Stomach (tissue), 4 donors: ENCODE measurements at regions not wholly inside any gene's neighbourhood (a gene's known extent, or its start where the extent isn't known, plus 50 kb on each side); places are given as distances from the start of the nearest gene placed in this dataset.

Experiments used
- POLR2A ChIP-seq, 4 donors: fragments of 450-650 bp; IDR thresholded peaks; one replicate each; pipeline ENCODE4 v1.6.1; 2016; ENCODE audit warnings: antibody characterized with exemption in 4 of 4, control low read depth in 2 of 4, mild to moderate bottlenecking in 1 of 4, moderate library complexity in 1 of 4
- POLR2AphosphoS5 ChIP-seq, 3 donors: sonication (generic); formaldehyde crosslinking; IDR thresholded peaks; one replicate each; pipeline ENCODE4 v1.6.1; 2016; ENCODE audit warnings: antibody characterized with exemption in 3 of 3
- TF ChIP-seq, protein P1 (sequence below), 7 experiments: fragments of 450-650 bp in 4 of 7; fragments of 200-600 bp in 3 of 7; sonication (generic) in 3 of 7; IDR thresholded peaks; one replicate each; pipeline ENCODE4 v1.5.1; 2016 to 2019; ENCODE audit warnings: antibody characterized with exemption in 7 of 7, control low read depth in 2 of 7, mild to moderate bottlenecking in 1 of 7

DNA sequence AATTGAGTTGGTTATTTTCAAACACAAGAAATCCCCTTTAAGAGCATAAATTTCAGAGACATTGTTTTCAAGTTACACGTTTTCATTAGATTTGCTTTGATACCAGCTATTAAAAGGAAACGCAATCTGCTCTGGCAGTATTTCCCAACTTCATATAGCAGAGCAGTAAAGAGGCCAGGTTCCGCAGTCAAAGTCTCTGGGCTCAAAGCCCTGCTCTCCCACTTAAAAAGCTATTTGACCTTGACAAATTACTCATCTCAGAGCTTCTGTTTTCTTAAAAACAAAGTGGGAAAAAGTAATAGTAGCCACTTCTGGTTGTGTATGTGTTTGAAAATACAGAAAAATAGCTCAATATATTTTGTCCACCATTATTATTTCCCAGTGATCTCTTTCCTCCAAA is 89.7 kb upstream of the CDYL2 start:
- TF ChIP-seq, protein P1, sequence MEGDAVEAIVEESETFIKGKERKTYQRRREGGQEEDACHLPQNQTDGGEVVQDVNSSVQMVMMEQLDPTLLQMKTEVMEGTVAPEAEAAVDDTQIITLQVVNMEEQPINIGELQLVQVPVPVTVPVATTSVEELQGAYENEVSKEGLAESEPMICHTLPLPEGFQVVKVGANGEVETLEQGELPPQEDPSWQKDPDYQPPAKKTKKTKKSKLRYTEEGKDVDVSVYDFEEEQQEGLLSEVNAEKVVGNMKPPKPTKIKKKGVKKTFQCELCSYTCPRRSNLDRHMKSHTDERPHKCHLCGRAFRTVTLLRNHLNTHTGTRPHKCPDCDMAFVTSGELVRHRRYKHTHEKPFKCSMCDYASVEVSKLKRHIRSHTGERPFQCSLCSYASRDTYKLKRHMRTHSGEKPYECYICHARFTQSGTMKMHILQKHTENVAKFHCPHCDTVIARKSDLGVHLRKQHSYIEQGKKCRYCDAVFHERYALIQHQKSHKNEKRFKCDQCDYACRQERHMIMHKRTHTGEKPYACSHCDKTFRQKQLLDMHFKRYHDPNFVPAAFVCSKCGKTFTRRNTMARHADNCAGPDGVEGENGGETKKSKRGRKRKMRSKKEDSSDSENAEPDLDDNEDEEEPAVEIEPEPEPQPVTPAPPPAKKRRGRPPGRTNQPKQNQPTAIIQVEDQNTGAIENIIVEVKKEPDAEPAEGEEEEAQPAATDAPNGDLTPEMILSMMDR (IDR thresholded peaks at IDR 0.05): no peak
- TF ChIP-seq POLR2AphosphoS5 (IDR thresholded peaks at IDR 0.05) (no peak), POLR2A (IDR thresholded peaks at IDR 0.05) (no peak)
